HCT116 (cell line): ENCODE measurements at regions not wholly inside any gene's neighbourhood (a gene's known extent, or its start where the extent isn't known, plus 50 kb on each side); places are given as distances from the start of the nearest gene placed in this dataset.

Source experiments
- ATAC-seq: fragments of 200-7000 bp; cut with Tn5 transposase; 2 replicates; pipeline ENCODE4 v1.9.1; 2020; ENCODE audit warnings: mild to moderate bottlenecking, moderate library complexity
- BruUV-seq: library from RNA; stranded (reverse); fragments of 400-500 nt; replicated peaks from 2 replicates; lab custom pipeline; 2021; lab: Mats Ljungman, UMichigan
- CTCF ChIA-PET: fragments of 300-600 bp; sonication (Branson Sonifier 250); formaldehyde crosslinking; loops from one replicate; lab custom pipeline; 2021; ENCODE audit warnings: antibody characterized with exemption; lab: Charles Lee
- POLR2A ChIA-PET: fragments of 300-600, 350-600 bp; sonication (Branson Sonifier 250); formaldehyde crosslinking; loops from one replicate; lab custom pipeline; 2021; ENCODE audit warnings: antibody characterized with exemption; lab: Charles Lee
- RAD21 ChIA-PET, 2 experiments: fragments of 300-600 bp; sonication (Branson Sonifier 250); formaldehyde crosslinking; loops; one replicate each; lab custom pipeline; 2023; ENCODE audit warnings: low total read pairs in 2 of 2; ENCODE audit not compliant: uncharacterized antibody in 2 of 2, unreplicated experiment in 2 of 2, low non-redundant PET in 1 of 2; lab: Charles Lee
- DNase-seq: peaks from one replicate; pipeline ENCODE4 v3.0.0-alpha.2; 2010; ENCODE audit warnings: low read depth, low spot score
- H2AFZ ChIP-seq: fragments of 200-600 bp; shearing (Covaris generic), sonication (generic); 2 replicates; pipeline ENCODE4 v1.6.1; 2017; ENCODE audit warnings: low read depth, mixed run types, mixed read lengths, antibody characterized with exemption, low read length; ENCODE audit not compliant: poor library complexity, severe bottlenecking
- H3K27ac ChIP-seq: 2 replicates; pipeline ENCODE4 v1.5.1; 2012; ENCODE audit warnings: low read depth, low read length
- H3K27me3 ChIP-seq: fragments of 200-600 bp; sonication (generic); 2 replicates; pipeline ENCODE4 v1.6.1; 2016; ENCODE audit warnings: mixed run types, low read length, mixed read lengths; ENCODE audit not compliant: insufficient read depth
- H3K36me3 ChIP-seq, 2 experiments: fragments of 200-500 bp in 1 of 2; fragments of 200-600 bp in 1 of 2; sonication (Bioruptor generic) in 1 of 2; sonication (generic) in 1 of 2; 2 replicates each; pipeline versions ENCODE4 v1.5.1 to v1.6.1; 2014 to 2016; ENCODE audit warnings: low read length in 2 of 2, inconsistent platforms in 1 of 2, mixed read lengths in 1 of 2, mixed run types in 1 of 2; ENCODE audit not compliant: insufficient read depth in 2 of 2, control insufficient read depth in 1 of 2
- H3K4me1 ChIP-seq, 2 experiments: fragments of 200-600 bp in 1 of 2; sonication (generic) in 1 of 2; 2 replicates each; pipeline versions ENCODE4 v1.5.1 to v1.6.1; 2012 to 2017; ENCODE audit warnings: low read length in 2 of 2, inconsistent platforms in 1 of 2, mild to moderate bottlenecking in 1 of 2, mixed read lengths in 1 of 2, mixed run types in 1 of 2, moderate library complexity in 1 of 2; ENCODE audit not compliant: insufficient read depth in 2 of 2, control insufficient read depth in 1 of 2
- H3K4me2 ChIP-seq: fragments of 200-600 bp; sonication (generic); 2 replicates; pipeline ENCODE4 v1.6.1; 2017; ENCODE audit warnings: mixed run types, low read length, mixed read lengths
- H3K4me3 ChIP-seq, 2 experiments: fragments of 200-600 bp in 1 of 2; sonication (generic) in 1 of 2; replicated peaks in 1 of 2; 2 replicates each; pipeline ENCODE4 v1.5.1; 2011 to 2016; ENCODE audit warnings: low read length in 2 of 2, control low read depth in 1 of 2, low read depth in 1 of 2, mild to moderate bottlenecking in 1 of 2, mixed read lengths in 1 of 2, mixed run types in 1 of 2
- H3K79me2 ChIP-seq: fragments of 200-600 bp; sonication (generic); 2 replicates; pipeline ENCODE4 v1.6.1; 2017; ENCODE audit warnings: mild to moderate bottlenecking, mixed run types, low read length, moderate library complexity, mixed read lengths; ENCODE audit not compliant: insufficient read depth
- H3K9ac ChIP-seq: fragments of 200-600 bp; sonication (generic); 2 replicates; pipeline ENCODE4 v1.6.1; 2016; ENCODE audit warnings: low read length, mixed read lengths
- H3K9me2 ChIP-seq: fragments of 200-600 bp; sonication (generic), shearing (Covaris generic); 2 replicates; pipeline ENCODE4 v1.6.1; 2017; ENCODE audit warnings: mixed run types, mild to moderate bottlenecking, moderate library complexity; ENCODE audit not compliant: insufficient read depth
- H3K9me3 ChIP-seq, 2 experiments: fragments of 200-500 bp in 1 of 2; fragments of 200-600 bp in 1 of 2; sonication (Bioruptor generic) in 1 of 2; sonication (generic) in 1 of 2; 2 replicates each; pipeline ENCODE4 v1.6.1; 2014 to 2017; ENCODE audit warnings: low read length in 2 of 2, mixed read lengths in 2 of 2, inconsistent platforms in 1 of 2, low read depth in 1 of 2, mild to moderate bottlenecking in 1 of 2, mixed run types in 1 of 2, moderate library complexity in 1 of 2; ENCODE audit not compliant: control insufficient read depth in 1 of 2, insufficient read depth in 1 of 2
- H4K20me1 ChIP-seq: fragments of 200-600 bp; sonication (generic), shearing (Covaris generic); 2 replicates; pipeline ENCODE4 v1.6.1; 2017; ENCODE audit warnings: mixed run types, mild to moderate bottlenecking, moderate library complexity; ENCODE audit not compliant: insufficient read depth
- CBX3 ChIP-seq: IDR thresholded peaks from 2 replicates; pipeline ENCODE4 v1.6.1; 2012; ENCODE audit warnings: low read depth
- CEBPB ChIP-seq: IDR thresholded peaks from 2 replicates; pipeline ENCODE4 v1.6.1; 2012; ENCODE audit warnings: low read depth
- EGR1 ChIP-seq: IDR thresholded peaks from 2 replicates; pipeline ENCODE4 v1.6.1; 2012; ENCODE audit warnings: low read depth
- ELF1 ChIP-seq: IDR thresholded peaks from 2 replicates; pipeline ENCODE4 v1.6.1; 2012; ENCODE audit warnings: low read depth, borderline replicate concordance
- EZH2 ChIP-seq: fragments of 200-600 bp; sonication (generic); IDR thresholded peaks from 2 replicates; pipeline ENCODE4 v1.6.1; 2017; ENCODE audit warnings: antibody characterized with exemption, mixed run types
- FOSL1 ChIP-seq: IDR thresholded peaks from 2 replicates; pipeline ENCODE4 v1.6.1; 2012; ENCODE audit warnings: low read depth
- JUND ChIP-seq: IDR thresholded peaks from 2 replicates; pipeline ENCODE4 v1.6.1; 2012
- POLR2A ChIP-seq: IDR thresholded peaks from 2 replicates; pipeline ENCODE4 v1.7.0; 2011; ENCODE audit warnings: borderline replicate concordance; ENCODE audit not compliant: insufficient read depth, insufficient read length; ENCODE audit errors: extremely low read depth
- POLR2AphosphoS5 ChIP-seq: IDR thresholded peaks from 2 replicates; pipeline ENCODE4 v1.6.1; 2011; ENCODE audit warnings: mild to moderate bottlenecking, low read depth, low read length, moderate library complexity
- SRF ChIP-seq: IDR thresholded peaks from 2 replicates; pipeline ENCODE4 v1.6.1; 2012; ENCODE audit warnings: low read depth
- YY1 ChIP-seq: IDR thresholded peaks from 2 replicates; pipeline ENCODE4 v1.6.1; 2011; ENCODE audit warnings: low read length, low read depth, moderate library complexity, mild to moderate bottlenecking; ENCODE audit not compliant: insufficient replicate concordance; ENCODE audit errors: extremely low read depth
- intact Hi-C: fragments of 100-400 bp; cut with micrococcal nuclease; formaldehyde crosslinking; loops from 2 replicates; pipeline ENCODE4 v1.10.0; 2022
- TF ChIP-seq, protein P1 (sequence below): IDR thresholded peaks from 2 replicates; pipeline ENCODE4 v1.6.1; 2012; ENCODE audit warnings: low read depth
- TF ChIP-seq, protein P2 (sequence below): IDR thresholded peaks from 2 replicates; pipeline ENCODE4 v1.6.1; 2012
- TF ChIP-seq, protein P3 (sequence below), 3 experiments: fragments of 200-600 bp in 1 of 3; sonication (generic) in 1 of 3; IDR thresholded peaks in 2 of 3; conservative IDR thresholded peaks in 1 of 3; 2 replicates each; pipeline ENCODE4 v1.5.1; 2012 to 2017; ENCODE audit warnings: low read depth in 2 of 3, low read length in 2 of 3, antibody characterized with exemption in 1 of 3, borderline replicate concordance in 1 of 3, control low read depth in 1 of 3, mild to moderate bottlenecking in 1 of 3, mixed read lengths in 1 of 3, mixed run types in 1 of 3, moderate library complexity in 1 of 3; ENCODE audit not compliant: insufficient read depth in 1 of 3

DNA sequence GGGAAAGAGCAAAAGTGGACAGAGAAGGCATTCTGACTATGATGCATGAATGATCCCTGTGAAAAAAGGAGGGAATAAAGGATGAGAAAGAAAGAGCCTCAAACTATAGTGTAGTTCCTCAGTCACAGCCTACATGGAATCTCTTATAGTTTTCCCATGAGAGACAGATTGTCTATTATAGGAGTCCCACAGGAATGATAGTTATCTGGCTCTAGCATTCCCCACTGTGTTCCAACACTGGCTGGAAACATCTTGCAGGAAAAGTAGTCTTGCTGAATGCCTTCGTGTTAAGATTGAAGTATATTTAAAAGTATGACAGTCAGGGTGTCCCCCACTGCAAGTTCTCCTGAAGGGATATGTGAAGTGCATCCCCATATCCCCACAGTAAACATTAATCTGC lies 641.5 kb upstream of the NECTIN3 start:
- no peak overlapping the region for H3K4me3 ChIP-seq
- no peaks in the 10 kb centered on the region for H3K36me3 ChIP-seq
- H3K9me2 ChIP-seq: no peaks in the 10 kb centered on the region
- RAD21 ChIA-PET: no interaction called here
- BruUV-seq: no TSS peak
- H4K20me1 ChIP-seq: no peaks in the 10 kb centered on the region
- no peaks in the 10 kb centered on the region for H3K27me3 ChIP-seq
- TF ChIP-seq EGR1: no peak
- TF ChIP-seq, all 23 proteins: peak for 0
- intact Hi-C loops: no loop called here
- no peaks in the 10 kb centered on the region for H3K4me1 ChIP-seq
- no peak overlapping the region for H3K9ac ChIP-seq
- no peaks in the 10 kb centered on the region for H3K9me3 ChIP-seq
- ChIA-PET POLR2A (no interaction called here), CTCF (no interaction called here)
- DNase-seq (no peak), ATAC-seq (no peak)
- no peaks in the 10 kb centered on the region for H3K79me2 ChIP-seq
- no peak overlapping the region for H2AFZ ChIP-seq
- H3K4me2 ChIP-seq: no peak overlapping the region
- no peak overlapping the region for H3K27ac ChIP-seq

DNA sequence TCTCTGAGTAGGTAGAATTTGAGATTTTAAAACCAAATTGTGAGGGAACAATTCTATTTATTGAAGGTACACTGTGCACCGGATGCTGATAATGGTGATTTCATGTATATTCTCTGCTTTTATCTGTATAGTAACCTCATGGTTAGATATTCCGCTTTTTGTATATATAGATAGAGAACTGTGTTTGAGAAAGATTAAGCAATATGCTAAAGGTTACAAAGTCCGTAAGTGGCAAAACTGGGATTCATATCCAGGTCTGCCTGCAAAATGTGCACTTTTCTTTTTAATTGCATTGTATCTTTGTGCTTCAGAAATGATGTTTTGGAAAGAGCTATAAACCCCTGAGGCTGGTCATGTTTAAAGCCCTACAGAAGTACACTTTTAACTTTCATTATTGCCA lies 635.4 kb upstream of the NECTIN3 start:
- Histone ChIP-seq H3K9me3 (no peaks in the 10 kb centered on the region), H3K9me2 (no peaks in the 10 kb centered on the region), H3K4me2 (no peak overlapping the region), H3K4me1 (no peaks in the 10 kb centered on the region), H2AFZ (peak overlapping the region; percentile 92), H3K27me3 (no peaks in the 10 kb centered on the region), H3K27ac (no peak overlapping the region), H3K36me3 (no peaks in the 10 kb centered on the region), H3K9ac (no peak overlapping the region), H3K4me3 (no peak overlapping the region), H4K20me1 (no peaks in the 10 kb centered on the region), H3K79me2 (no peaks in the 10 kb centered on the region)
- DNase-seq: no peak
- RAD21 ChIA-PET: no interaction called here
- no peak for ATAC-seq
- TF ChIP-seq CEBPB: no peak
- TF ChIP-seq POLR2A: no peak
- TF ChIP-seq, protein P1, sequence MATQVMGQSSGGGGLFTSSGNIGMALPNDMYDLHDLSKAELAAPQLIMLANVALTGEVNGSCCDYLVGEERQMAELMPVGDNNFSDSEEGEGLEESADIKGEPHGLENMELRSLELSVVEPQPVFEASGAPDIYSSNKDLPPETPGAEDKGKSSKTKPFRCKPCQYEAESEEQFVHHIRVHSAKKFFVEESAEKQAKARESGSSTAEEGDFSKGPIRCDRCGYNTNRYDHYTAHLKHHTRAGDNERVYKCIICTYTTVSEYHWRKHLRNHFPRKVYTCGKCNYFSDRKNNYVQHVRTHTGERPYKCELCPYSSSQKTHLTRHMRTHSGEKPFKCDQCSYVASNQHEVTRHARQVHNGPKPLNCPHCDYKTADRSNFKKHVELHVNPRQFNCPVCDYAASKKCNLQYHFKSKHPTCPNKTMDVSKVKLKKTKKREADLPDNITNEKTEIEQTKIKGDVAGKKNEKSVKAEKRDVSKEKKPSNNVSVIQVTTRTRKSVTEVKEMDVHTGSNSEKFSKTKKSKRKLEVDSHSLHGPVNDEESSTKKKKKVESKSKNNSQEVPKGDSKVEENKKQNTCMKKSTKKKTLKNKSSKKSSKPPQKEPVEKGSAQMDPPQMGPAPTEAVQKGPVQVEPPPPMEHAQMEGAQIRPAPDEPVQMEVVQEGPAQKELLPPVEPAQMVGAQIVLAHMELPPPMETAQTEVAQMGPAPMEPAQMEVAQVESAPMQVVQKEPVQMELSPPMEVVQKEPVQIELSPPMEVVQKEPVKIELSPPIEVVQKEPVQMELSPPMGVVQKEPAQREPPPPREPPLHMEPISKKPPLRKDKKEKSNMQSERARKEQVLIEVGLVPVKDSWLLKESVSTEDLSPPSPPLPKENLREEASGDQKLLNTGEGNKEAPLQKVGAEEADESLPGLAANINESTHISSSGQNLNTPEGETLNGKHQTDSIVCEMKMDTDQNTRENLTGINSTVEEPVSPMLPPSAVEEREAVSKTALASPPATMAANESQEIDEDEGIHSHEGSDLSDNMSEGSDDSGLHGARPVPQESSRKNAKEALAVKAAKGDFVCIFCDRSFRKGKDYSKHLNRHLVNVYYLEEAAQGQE: no peak
- TF ChIP-seq ELF1: no peak
- TF ChIP-seq, protein P2, sequence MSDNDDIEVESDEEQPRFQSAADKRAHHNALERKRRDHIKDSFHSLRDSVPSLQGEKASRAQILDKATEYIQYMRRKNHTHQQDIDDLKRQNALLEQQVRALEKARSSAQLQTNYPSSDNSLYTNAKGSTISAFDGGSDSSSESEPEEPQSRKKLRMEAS: no peak
- TF ChIP-seq EZH2: no peak
- no peak for TF ChIP-seq CBX3
- TF ChIP-seq, protein P3, sequence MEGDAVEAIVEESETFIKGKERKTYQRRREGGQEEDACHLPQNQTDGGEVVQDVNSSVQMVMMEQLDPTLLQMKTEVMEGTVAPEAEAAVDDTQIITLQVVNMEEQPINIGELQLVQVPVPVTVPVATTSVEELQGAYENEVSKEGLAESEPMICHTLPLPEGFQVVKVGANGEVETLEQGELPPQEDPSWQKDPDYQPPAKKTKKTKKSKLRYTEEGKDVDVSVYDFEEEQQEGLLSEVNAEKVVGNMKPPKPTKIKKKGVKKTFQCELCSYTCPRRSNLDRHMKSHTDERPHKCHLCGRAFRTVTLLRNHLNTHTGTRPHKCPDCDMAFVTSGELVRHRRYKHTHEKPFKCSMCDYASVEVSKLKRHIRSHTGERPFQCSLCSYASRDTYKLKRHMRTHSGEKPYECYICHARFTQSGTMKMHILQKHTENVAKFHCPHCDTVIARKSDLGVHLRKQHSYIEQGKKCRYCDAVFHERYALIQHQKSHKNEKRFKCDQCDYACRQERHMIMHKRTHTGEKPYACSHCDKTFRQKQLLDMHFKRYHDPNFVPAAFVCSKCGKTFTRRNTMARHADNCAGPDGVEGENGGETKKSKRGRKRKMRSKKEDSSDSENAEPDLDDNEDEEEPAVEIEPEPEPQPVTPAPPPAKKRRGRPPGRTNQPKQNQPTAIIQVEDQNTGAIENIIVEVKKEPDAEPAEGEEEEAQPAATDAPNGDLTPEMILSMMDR (IDR thresholded peaks at IDR 0.05 in 2 of 3, conservative IDR thresholded peaks at IDR 0.05 in 1 of 3; ENCODE audit: borderline replicate concordance in 1 of 3, insufficient read depth in 1 of 3, low read depth in 2 of 3, low read length in 2 of 3): no peak
- TF ChIP-seq SRF: no peak
- TF ChIP-seq YY1: no peak
- no peak for TF ChIP-seq POLR2AphosphoS5
- TF ChIP-seq JUND: no peak
- TF ChIP-seq FOSL1: no peak
- CTCF ChIA-PET: no interaction called here
- intact Hi-C loops: no loop called here
- BruUV-seq: no TSS peak
- POLR2A ChIA-PET: no interaction called here
